CD14-positive monocyte (primary cell): ENCODE measurements at regions not wholly inside any gene's neighbourhood (a gene's known extent, or its start where the extent isn't known, plus 50 kb on each side); places are given as distances from the start of the nearest gene placed in this dataset.
"Not testable (repeated sequence)": the region's sequence is repeated elsewhere in the genome, so short reads cannot be mapped to it uniquely, and the experiment has no call there.

Source experiments
- DNase-seq, 3 donors: peaks; one replicate each; pipeline ENCODE4 v3.0.0-alpha.2; 2011 to 2022
- H2AFZ ChIP-seq: 2 replicates; pipeline ENCODE4 v1.6.0; 2012; ENCODE audit warnings: mild to moderate bottlenecking, low read depth, low read length, inconsistent platforms; ENCODE audit not compliant: insufficient read depth, poor library complexity, severe bottlenecking
- H3K27ac ChIP-seq, 2 donors: 1 replicate in 1 of 2; 2 replicates in 1 of 2; pipeline ENCODE4 v1.5.1; 2012 to 2013; ENCODE audit warnings: low read length in 2 of 2, control low read depth in 1 of 2, inconsistent platforms in 1 of 2, low read depth in 1 of 2, mild to moderate bottlenecking in 1 of 2
- H3K27me3 ChIP-seq, 2 donors: one replicate each; pipeline versions ENCODE4 v1.6.0 to v1.6.1; 2011 to 2013; ENCODE audit warnings: low read length in 2 of 2; ENCODE audit not compliant: control insufficient read depth in 2 of 2, insufficient read depth in 2 of 2
- H3K36me3 ChIP-seq, 2 donors: replicated peaks in 1 of 2; 1 replicate in 1 of 2; 2 replicates in 1 of 2; pipeline versions ENCODE4 v1.5.1 to v1.6.1; 2012 to 2013; ENCODE audit warnings: low read length in 2 of 2, control low read depth in 1 of 2, inconsistent platforms in 1 of 2, mild to moderate bottlenecking in 1 of 2; ENCODE audit not compliant: insufficient read depth in 2 of 2, control insufficient read depth in 1 of 2
- H3K4me1 ChIP-seq, 2 donors: 1 replicate in 1 of 2; 2 replicates in 1 of 2; pipeline versions ENCODE4 v1.5.1 to v1.6.1; 2012 to 2013; ENCODE audit warnings: low read length in 2 of 2, control low read depth in 1 of 2, inconsistent platforms in 1 of 2, mild to moderate bottlenecking in 1 of 2, moderate library complexity in 1 of 2; ENCODE audit not compliant: insufficient read depth in 2 of 2, control insufficient read depth in 1 of 2
- H3K4me2 ChIP-seq: replicated peaks from 2 replicates; pipeline ENCODE3; 2012; ENCODE audit warnings: low read length, moderate library complexity, mild to moderate bottlenecking; ENCODE audit not compliant: poor library complexity, severe bottlenecking; ENCODE audit errors: extremely low read depth
- H3K4me3 ChIP-seq, 3 experiments: fragments of 200-600 bp in 1 of 3; sonication (generic) in 1 of 3; replicated peaks in 1 of 3; 1 replicate in 2 of 3; 2 replicates in 1 of 3; pipeline ENCODE4 v1.5.1; 2011 to 2013; ENCODE audit warnings: low read length in 3 of 3, mild to moderate bottlenecking in 3 of 3, control low read depth in 2 of 3, low read depth in 2 of 3, inconsistent platforms in 1 of 3, moderate library complexity in 1 of 3
- H3K79me2 ChIP-seq: 2 replicates; pipeline ENCODE4 v1.6.0; 2012; ENCODE audit warnings: mild to moderate bottlenecking, control low read depth, inconsistent platforms, low read length, moderate library complexity; ENCODE audit not compliant: insufficient read depth
- H3K9ac ChIP-seq: 2 replicates; pipeline ENCODE4 v1.6.0; 2017; ENCODE audit warnings: low read length, mild to moderate bottlenecking; ENCODE audit not compliant: insufficient read depth, poor library complexity, severe bottlenecking
- H3K9me3 ChIP-seq, 2 donors: replicated peaks in 1 of 2; 1 replicate in 1 of 2; 2 replicates in 1 of 2; pipeline versions ENCODE4 v1.5.1 to v1.6.1; 2012 to 2013; ENCODE audit warnings: low read length in 2 of 2, control low read depth in 1 of 2; ENCODE audit not compliant: control insufficient read depth in 1 of 2, insufficient read depth in 1 of 2
- H4K20me1 ChIP-seq: 2 replicates; pipeline ENCODE4 v1.6.0; 2012; ENCODE audit warnings: mild to moderate bottlenecking, low read length, control low read depth, moderate library complexity; ENCODE audit not compliant: insufficient read depth
- H3K27ac Mint-ChIP-seq, 7 donors: one replicate each; pipeline ENCODE4 v1.8.0; 2020; ENCODE audit warnings: mild to moderate bottlenecking in 7 of 7, mixed read lengths in 7 of 7, moderate library complexity in 6 of 7, inconsistent platforms in 2 of 7
- H3K27me3 Mint-ChIP-seq, 3 donors: one replicate each; pipeline ENCODE4 v1.8.0; 2021 to 2022; ENCODE audit warnings: low read depth in 3 of 3, mild to moderate bottlenecking in 3 of 3, mixed read lengths in 3 of 3, moderate library complexity in 3 of 3, inconsistent platforms in 1 of 3
- H3K36me3 Mint-ChIP-seq, 2 donors: one replicate each; pipeline ENCODE4 v1.8.0; 2020; ENCODE audit warnings: mixed read lengths in 2 of 2, inconsistent platforms in 1 of 2, mild to moderate bottlenecking in 1 of 2
- H3K4me1 Mint-ChIP-seq: one replicate; pipeline ENCODE4 v1.8.0; 2020; ENCODE audit warnings: mild to moderate bottlenecking, mixed read lengths
- H3K4me3 Mint-ChIP-seq, 2 donors: one replicate each; pipeline ENCODE4 v1.8.0; 2020; ENCODE audit warnings: mild to moderate bottlenecking in 2 of 2, mixed read lengths in 2 of 2, moderate library complexity in 1 of 2
- H3K9me3 Mint-ChIP-seq, 7 donors: one replicate each; pipeline ENCODE4 v1.8.0; 2020 to 2022; ENCODE audit warnings: mixed read lengths in 7 of 7, mild to moderate bottlenecking in 6 of 7, moderate library complexity in 6 of 7, inconsistent platforms in 2 of 7
- WGBS: methylation state at CpG from one replicate; pipeline ENCODE4 v1.1.5; 2013; ENCODE audit warnings: missing lambda C conversion rate; ENCODE audit not compliant: insufficient coverage; 5-methylcytosine and 5-hydroxymethylcytosine counted together
- intact Hi-C, 2 donors: fragments of 100-400 bp; cut with micrococcal nuclease; formaldehyde crosslinking; loops; one replicate each; pipeline versions ENCODE4 v1.15.0 to v1.15.1; 2023
- TF ChIP-seq, protein P1 (sequence below): fragments of 200-600 bp; IDR thresholded peaks from one replicate; pipeline ENCODE4 v1.8.0; 2022; ENCODE audit warnings: antibody characterized with exemption, mild to moderate bottlenecking

DNA sequence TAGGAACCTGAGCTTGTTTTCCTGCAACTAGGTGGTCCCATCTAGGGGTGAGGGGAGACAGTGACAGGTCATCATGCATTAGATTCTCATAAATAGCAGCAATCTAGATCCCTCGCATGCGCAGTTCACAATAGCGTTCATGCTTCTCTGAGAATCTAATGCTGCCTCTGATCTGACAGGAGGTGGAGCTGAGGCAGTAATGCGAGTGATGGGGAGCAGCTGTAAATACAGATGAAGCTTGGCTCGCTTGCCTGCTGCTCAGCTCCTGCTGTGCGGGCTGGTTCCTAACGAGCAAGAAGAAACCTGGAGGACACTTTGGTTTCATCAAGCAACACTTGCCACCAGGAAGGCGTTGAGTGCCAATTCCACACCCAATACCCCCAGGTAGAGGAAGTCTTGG, 95.1 kb upstream of the OLIG2 start:
- Histone ChIP-seq H3K4me3 (no peak overlapping the region), H2AFZ (no peak overlapping the region), H3K79me2 (no peaks in the 10 kb centered on the region), H3K27me3 (no peaks in the 10 kb centered on the region), H3K9me3 (peaks cover 5 to 7% of the 10 kb centered on the region in 2 donors), H3K9ac (no peak overlapping the region), H3K36me3 (no peaks in the 10 kb centered on the region), H3K4me2 (no peak overlapping the region), H3K27ac (no peak overlapping the region), H3K4me1 (peaks cover 10 to 13% of the 10 kb centered on the region in 2 donors), H4K20me1 (no peaks in the 10 kb centered on the region)
- no peak for DNase-seq
- WGBS = 95% methylated on average over 3 of the region's 8 CpGs
- TF ChIP-seq, protein P1, sequence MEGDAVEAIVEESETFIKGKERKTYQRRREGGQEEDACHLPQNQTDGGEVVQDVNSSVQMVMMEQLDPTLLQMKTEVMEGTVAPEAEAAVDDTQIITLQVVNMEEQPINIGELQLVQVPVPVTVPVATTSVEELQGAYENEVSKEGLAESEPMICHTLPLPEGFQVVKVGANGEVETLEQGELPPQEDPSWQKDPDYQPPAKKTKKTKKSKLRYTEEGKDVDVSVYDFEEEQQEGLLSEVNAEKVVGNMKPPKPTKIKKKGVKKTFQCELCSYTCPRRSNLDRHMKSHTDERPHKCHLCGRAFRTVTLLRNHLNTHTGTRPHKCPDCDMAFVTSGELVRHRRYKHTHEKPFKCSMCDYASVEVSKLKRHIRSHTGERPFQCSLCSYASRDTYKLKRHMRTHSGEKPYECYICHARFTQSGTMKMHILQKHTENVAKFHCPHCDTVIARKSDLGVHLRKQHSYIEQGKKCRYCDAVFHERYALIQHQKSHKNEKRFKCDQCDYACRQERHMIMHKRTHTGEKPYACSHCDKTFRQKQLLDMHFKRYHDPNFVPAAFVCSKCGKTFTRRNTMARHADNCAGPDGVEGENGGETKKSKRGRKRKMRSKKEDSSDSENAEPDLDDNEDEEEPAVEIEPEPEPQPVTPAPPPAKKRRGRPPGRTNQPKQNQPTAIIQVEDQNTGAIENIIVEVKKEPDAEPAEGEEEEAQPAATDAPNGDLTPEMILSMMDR = no peak
- peaks cover 2 to 5% (median 3%) of the 10 kb centered on the region in 3 donors for H3K27me3 Mint-ChIP-seq
- H3K27ac Mint-ChIP-seq = no peak overlapping the region
- H3K4me3 Mint-ChIP-seq = no peak overlapping the region
- H3K36me3 Mint-ChIP-seq = no peaks in the 10 kb centered on the region
- H3K4me1 Mint-ChIP-seq = peaks cover 8% of the 10 kb centered on the region
- intact Hi-C loops = no loop called here
- H3K9me3 Mint-ChIP-seq = peaks cover 4 to 11% (median 8%) of the 10 kb centered on the region in 7 donors

DNA sequence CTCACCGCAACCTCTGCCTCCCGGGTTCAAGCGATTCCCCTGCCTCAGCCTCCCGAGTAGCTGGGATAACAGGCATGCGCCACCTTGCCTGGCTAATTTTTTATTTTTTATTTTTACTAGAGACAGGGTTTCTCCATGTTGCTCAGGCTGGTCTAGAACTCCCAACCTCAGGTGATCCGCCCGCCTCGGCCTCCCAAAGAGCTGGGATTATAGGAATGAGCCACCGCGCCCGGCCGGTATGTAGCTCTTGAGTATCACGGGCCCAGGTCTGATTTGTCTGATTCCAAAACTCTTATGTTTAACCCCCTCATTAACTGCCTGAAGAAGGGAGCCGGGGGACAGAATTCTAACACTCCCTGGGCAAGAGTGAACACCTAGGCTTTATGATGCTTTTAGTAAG, 91.7 kb upstream of the OLIG2 start:
- H2AFZ ChIP-seq, H3K27me3 Mint-ChIP-seq, H3K27ac Mint-ChIP-seq: not testable (repeated sequence)

More for the DNA sequence above, 91.7 kb upstream of the OLIG2 start:
- H3K27me3 ChIP-seq, H3K9me3 ChIP-seq, H3K4me3 ChIP-seq, H3K4me1 Mint-ChIP-seq, H3K79me2 ChIP-seq, H3K4me3 Mint-ChIP-seq, H3K4me2 ChIP-seq, DNase-seq, H3K36me3 Mint-ChIP-seq, H3K9me3 Mint-ChIP-seq, H4K20me1 ChIP-seq, H3K27ac ChIP-seq, H3K9ac ChIP-seq, intact Hi-C loops, H3K36me3 ChIP-seq: not testable (repeated sequence)
- peaks cover 10 to 13% of the 10 kb centered on the region in 2 donors for H3K4me1 ChIP-seq
- WGBS = 100% methylated on average over 3 of the region's 14 CpGs
